WERI-Rb-1 (cell line): ENCODE measurements at regions not wholly inside any gene's neighbourhood (a gene's known extent, or its start where the extent isn't known, plus 50 kb on each side); places are given as distances from the start of the nearest gene placed in this dataset.

Experiments
- DNase-seq: peaks from one replicate; pipeline ENCODE4 v3.0.0-alpha.2; 2020
- H3K27ac ChIP-seq: fragments of 250-450 bp; sonication (Bioruptor Pico); 2 replicates; pipeline ENCODE4 v1.5.1; 2020; ENCODE audit warnings: mild to moderate bottlenecking, moderate library complexity
- H3K27me3 ChIP-seq: fragments of 250-450 bp; sonication (Bioruptor Pico); 2 replicates; pipeline ENCODE4 v1.5.1; 2021; ENCODE audit warnings: mild to moderate bottlenecking, low read depth, moderate library complexity; ENCODE audit not compliant: insufficient read depth, severe bottlenecking
- H3K36me3 ChIP-seq: fragments of 250-450 bp; sonication (Bioruptor Pico); 2 replicates; pipeline ENCODE4 v1.5.1; 2020; ENCODE audit warnings: mild to moderate bottlenecking, moderate library complexity
- H3K4me3 ChIP-seq: 2 replicates; pipeline ENCODE4 v1.5.1; 2011; ENCODE audit warnings: low read depth, mild to moderate bottlenecking, control low read depth, low read length
- H3K9me3 ChIP-seq: fragments of 250-450 bp; sonication (Bioruptor Pico); 2 replicates; pipeline ENCODE4 v1.5.1; 2021; ENCODE audit warnings: mild to moderate bottlenecking, moderate library complexity; ENCODE audit not compliant: severe bottlenecking
- TF ChIP-seq, protein P1 (sequence below): IDR thresholded peaks from 2 replicates; pipeline ENCODE4 v1.5.1; 2011; ENCODE audit warnings: low read depth, mild to moderate bottlenecking, control low read depth, inconsistent platforms, low read length

DNA sequence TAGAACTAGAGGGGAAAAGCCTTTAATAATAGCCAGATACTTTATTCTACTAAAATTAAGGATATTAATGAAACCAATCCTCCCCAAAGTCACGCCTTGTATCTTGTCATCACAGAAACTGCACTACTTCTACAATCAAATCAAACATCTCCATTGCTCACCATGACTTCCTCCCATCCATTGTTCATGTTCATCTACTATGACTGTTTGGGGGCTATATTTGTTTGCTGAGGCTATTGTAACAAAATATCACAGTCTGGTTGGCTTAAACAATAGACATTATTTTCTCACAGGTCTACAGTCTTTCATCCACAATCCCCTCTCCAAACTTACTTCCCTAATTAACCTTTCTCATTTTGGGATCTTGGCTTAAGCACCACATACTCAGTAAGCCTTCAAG lies 193.6 kb upstream of the FSCB start:
- TF ChIP-seq, protein P1, sequence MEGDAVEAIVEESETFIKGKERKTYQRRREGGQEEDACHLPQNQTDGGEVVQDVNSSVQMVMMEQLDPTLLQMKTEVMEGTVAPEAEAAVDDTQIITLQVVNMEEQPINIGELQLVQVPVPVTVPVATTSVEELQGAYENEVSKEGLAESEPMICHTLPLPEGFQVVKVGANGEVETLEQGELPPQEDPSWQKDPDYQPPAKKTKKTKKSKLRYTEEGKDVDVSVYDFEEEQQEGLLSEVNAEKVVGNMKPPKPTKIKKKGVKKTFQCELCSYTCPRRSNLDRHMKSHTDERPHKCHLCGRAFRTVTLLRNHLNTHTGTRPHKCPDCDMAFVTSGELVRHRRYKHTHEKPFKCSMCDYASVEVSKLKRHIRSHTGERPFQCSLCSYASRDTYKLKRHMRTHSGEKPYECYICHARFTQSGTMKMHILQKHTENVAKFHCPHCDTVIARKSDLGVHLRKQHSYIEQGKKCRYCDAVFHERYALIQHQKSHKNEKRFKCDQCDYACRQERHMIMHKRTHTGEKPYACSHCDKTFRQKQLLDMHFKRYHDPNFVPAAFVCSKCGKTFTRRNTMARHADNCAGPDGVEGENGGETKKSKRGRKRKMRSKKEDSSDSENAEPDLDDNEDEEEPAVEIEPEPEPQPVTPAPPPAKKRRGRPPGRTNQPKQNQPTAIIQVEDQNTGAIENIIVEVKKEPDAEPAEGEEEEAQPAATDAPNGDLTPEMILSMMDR, result no peak
- no peaks in the 10 kb centered on the region for H3K36me3 ChIP-seq
- no peak for DNase-seq
- H3K9me3 ChIP-seq, result no peaks in the 10 kb centered on the region
- H3K4me3 ChIP-seq, result no peak overlapping the region
- H3K27ac ChIP-seq, result no peak overlapping the region
- peaks cover 15% of the 10 kb centered on the region for H3K27me3 ChIP-seq

DNA sequence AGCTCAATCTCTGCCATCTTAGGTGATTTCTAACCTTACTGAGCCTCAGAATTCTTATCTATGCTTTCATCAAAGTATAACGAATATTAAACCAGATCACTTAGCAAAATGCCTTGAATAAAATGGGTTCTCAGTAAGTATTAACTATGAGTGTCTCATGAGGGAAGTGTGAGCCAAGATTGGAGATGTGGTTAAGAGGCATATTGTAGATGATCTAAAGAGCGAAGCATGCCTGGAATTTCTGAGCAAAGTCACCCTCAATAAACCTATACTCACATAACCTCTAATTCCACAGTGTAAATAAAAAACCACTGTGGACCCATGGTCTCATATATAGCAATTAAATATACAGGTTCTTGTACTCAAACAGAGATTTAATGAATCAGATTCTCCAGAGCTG lies 193.1 kb upstream of the FSCB start:
- H3K4me3 ChIP-seq, result no peak overlapping the region
- no peak overlapping the region for H3K27ac ChIP-seq
- no peak for DNase-seq
- no peaks in the 10 kb centered on the region for H3K36me3 ChIP-seq
- peaks cover 15% of the 10 kb centered on the region for H3K27me3 ChIP-seq
- TF ChIP-seq, protein P1, result no peak
- H3K9me3 ChIP-seq, result no peaks in the 10 kb centered on the region

DNA sequence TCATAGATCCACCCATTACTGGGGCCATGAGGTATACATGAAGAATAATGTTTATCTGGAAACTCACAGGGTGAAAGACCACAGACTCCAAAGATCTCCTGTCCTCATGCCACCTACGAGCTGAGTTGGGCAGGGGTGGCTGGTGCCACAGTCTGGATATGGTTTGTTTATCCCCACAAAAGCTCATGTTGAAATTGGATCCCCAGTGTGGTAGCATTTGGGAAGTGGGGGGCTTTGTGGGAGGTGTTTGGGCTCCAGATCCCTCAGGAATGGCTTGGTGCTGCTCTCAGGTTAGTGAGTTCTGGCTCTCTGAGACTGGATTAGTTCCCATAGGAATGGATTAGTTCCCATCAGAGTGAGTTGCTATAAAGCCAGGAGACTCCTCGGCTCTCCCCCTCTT lies 192.3 kb upstream of the FSCB start:
- DNase-seq, result no peak
- Histone ChIP-seq H3K27me3 (peaks cover 15% of the 10 kb centered on the region), H3K9me3 (no peaks in the 10 kb centered on the region), H3K4me3 (no peak overlapping the region), H3K36me3 (no peaks in the 10 kb centered on the region), H3K27ac (no peak overlapping the region)
- TF ChIP-seq, protein P1, result no peak

DNA sequence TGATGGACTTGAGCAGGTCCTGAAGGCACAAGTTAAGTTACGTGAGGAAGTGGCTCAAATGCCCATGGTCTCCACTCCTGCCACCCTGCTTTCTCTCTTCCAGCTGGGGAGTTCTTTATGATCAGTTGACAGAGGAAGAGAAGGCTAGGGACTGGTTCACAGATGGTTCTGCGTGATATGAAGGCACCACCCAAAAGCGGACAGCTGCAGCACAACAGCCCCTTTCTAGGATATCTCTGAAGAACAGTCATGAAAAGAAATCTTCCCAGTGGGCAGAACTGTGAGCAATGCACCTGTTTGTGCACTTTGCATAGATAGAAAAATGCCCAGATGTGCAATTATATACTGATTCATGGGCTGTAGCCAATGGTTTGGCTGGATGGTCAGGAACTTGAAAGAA lies 162.4 kb upstream of the FSCB start:
- no peak for DNase-seq
- no peaks in the 10 kb centered on the region for H3K9me3 ChIP-seq
- no peak overlapping the region for H3K27ac ChIP-seq
- no peaks in the 10 kb centered on the region for H3K36me3 ChIP-seq
- H3K27me3 ChIP-seq, result peaks cover 21% of the 10 kb centered on the region
- TF ChIP-seq, protein P1, result no peak
- no peak overlapping the region for H3K4me3 ChIP-seq

DNA sequence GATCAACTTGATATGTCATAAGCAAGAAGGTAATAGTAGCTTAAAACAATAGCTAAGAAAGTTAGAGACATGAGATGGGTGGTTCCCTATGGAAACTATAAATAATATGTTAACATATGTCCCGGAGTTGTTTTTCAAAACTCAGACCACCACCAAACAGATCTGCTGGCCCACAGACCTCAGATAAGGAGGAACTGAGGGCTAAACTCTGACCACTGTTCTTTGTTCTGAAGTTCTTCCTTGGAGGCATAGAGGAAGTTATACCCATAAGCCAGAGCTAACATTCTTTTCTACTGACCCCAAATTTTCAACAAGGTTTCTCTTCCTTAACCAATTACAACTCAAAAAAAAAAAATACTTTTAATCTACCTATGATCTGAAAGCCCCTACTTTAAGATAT lies 156.1 kb upstream of the FSCB start:
- TF ChIP-seq, protein P1, result no peak
- H3K36me3 ChIP-seq, result no peaks in the 10 kb centered on the region
- no peaks in the 10 kb centered on the region for H3K9me3 ChIP-seq
- H3K4me3 ChIP-seq, result no peak overlapping the region
- H3K27me3 ChIP-seq, result peaks cover 39% of the 10 kb centered on the region
- DNase-seq, result no peak
- no peak overlapping the region for H3K27ac ChIP-seq

DNA sequence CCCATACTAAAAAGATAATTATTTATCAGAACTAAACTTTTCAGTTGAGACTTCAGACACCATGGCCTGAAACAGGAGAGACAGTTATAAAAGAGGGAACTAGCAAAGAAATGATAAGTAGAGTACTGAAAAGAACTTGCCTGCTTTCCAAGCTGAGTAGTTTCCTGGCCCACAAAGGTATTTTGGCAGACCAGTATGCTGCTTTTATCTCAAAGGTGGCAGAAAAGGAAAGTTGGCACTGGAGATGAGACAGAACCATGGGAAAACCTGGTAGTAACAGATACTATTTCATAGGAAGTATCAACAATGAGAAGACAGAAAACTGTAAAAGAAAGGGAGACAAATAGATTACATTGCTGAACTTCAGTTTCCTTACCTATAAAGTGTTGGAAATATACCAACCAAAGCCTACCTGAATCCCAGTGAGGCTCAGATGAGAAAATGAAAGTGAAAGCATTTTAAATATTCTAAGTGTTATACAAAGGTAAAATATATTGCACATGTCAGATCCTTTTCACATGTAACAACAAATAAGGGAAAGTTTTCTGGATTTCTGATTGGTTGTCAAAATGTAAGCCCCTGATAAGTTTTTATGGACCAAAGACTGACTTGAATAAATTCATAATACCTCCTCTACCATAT lies 155.3 kb upstream of the FSCB start:
- TF ChIP-seq, protein P1, result no peak
- H3K36me3 ChIP-seq, result no peaks in the 10 kb centered on the region
- H3K27me3 ChIP-seq, result peaks cover 36% of the 10 kb centered on the region
- H3K27ac ChIP-seq, result no peak overlapping the region
- H3K4me3 ChIP-seq, result no peak overlapping the region
- DNase-seq, result no peak
- no peaks in the 10 kb centered on the region for H3K9me3 ChIP-seq
